ENCODE measurements at regions not wholly inside any gene's neighbourhood (a gene's known extent, or its start where the extent isn't known, plus 50 kb on each side); places are given as distances from the start of the nearest gene placed in this dataset.

GRCh38 chr11:45546366-45546765, 119.1 kb downstream of the CHST1 start:
- TF ChIP-seq USF1 (IDR thresholded peaks at IDR 0.05) (no peak), RAD21 (IDR thresholded peaks at IDR 0.05; ENCODE audit: low read depth) (no peak), TEAD4 (IDR thresholded peaks at IDR 0.05) (no peak), ZBTB7A (IDR thresholded peaks at IDR 0.05; ENCODE audit: low read depth) (no peak), EGR1 (IDR thresholded peaks at IDR 0.05) (no peak), YY1 (IDR thresholded peaks at IDR 0.05; ENCODE audit: low read depth) (no peak), MAX (IDR thresholded peaks at IDR 0.05) (no peak), NFIC (IDR thresholded peaks at IDR 0.05) (no peak), CREB1 (IDR thresholded peaks at IDR 0.05; ENCODE audit: low read depth) (no peak), REST (IDR thresholded peaks at IDR 0.05; ENCODE audit: low read depth) (no peak), EP300 (IDR thresholded peaks at IDR 0.05; ENCODE audit: borderline replicate concordance) (no peak), FOXM1 (IDR thresholded peaks at IDR 0.05; ENCODE audit: borderline replicate concordance, low read depth) (no peak), TAF1 (IDR thresholded peaks at IDR 0.05; ENCODE audit: low read depth) (no peak)

GRCh38 chr11:45544826-45545225, 120.6 kb downstream of the CHST1 start:
- TF ChIP-seq USF1 (IDR thresholded peaks at IDR 0.05) (no peak), RAD21 (IDR thresholded peaks at IDR 0.05; ENCODE audit: low read depth) (no peak), TAF1 (IDR thresholded peaks at IDR 0.05; ENCODE audit: low read depth) (no peak), ZBTB7A (IDR thresholded peaks at IDR 0.05; ENCODE audit: low read depth) (no peak), TEAD4 (IDR thresholded peaks at IDR 0.05) (no peak), EGR1 (IDR thresholded peaks at IDR 0.05) (no peak), NFIC (IDR thresholded peaks at IDR 0.05) (no peak), MAX (IDR thresholded peaks at IDR 0.05) (no peak), FOXM1 (IDR thresholded peaks at IDR 0.05; ENCODE audit: borderline replicate concordance, low read depth) (no peak), YY1 (IDR thresholded peaks at IDR 0.05; ENCODE audit: low read depth) (no peak), EP300 (IDR thresholded peaks at IDR 0.05; ENCODE audit: borderline replicate concordance) (no peak)

GRCh38 chr11:45543808-45544422, 121.5 kb downstream of the CHST1 start:
- peak; percentile 92 for TF ChIP-seq REST (IDR thresholded peaks at IDR 0.05; ENCODE audit: low read depth)
- no peak for TF ChIP-seq FOXM1 (IDR thresholded peaks at IDR 0.05; ENCODE audit: borderline replicate concordance, low read depth)

- TF ChIP-seq ZBTB7A (IDR thresholded peaks at IDR 0.05; ENCODE audit: low read depth) (no peak), TAF1 (IDR thresholded peaks at IDR 0.05; ENCODE audit: low read depth) (no peak), NFIC (IDR thresholded peaks at IDR 0.05) (no peak), TCF12 (IDR thresholded peaks at IDR 0.05; ENCODE audit: low read depth) (no peak), EGR1 (IDR thresholded peaks at IDR 0.05) (no peak)
Observed at GRCh38 chr11:45543081-45543480, 122.3 kb downstream of the CHST1 start.

- no peak for TF ChIP-seq YY1 (IDR thresholded peaks at IDR 0.05; ENCODE audit: low read depth)
- TF ChIP-seq TEAD4 (IDR thresholded peaks at IDR 0.05), result no peak
- no peak for TF ChIP-seq NFIC (IDR thresholded peaks at IDR 0.05)
- no peak for TF ChIP-seq CEBPB (IDR thresholded peaks at IDR 0.05)
- TF ChIP-seq CREB1 (IDR thresholded peaks at IDR 0.05; ENCODE audit: low read depth), result no peak
- no peak for TF ChIP-seq MAX (IDR thresholded peaks at IDR 0.05)
- TF ChIP-seq EP300 (IDR thresholded peaks at IDR 0.05; ENCODE audit: borderline replicate concordance), result no peak
- no peak for TF ChIP-seq TAF1 (IDR thresholded peaks at IDR 0.05; ENCODE audit: low read depth)
- TF ChIP-seq FOXM1 (IDR thresholded peaks at IDR 0.05; ENCODE audit: borderline replicate concordance, low read depth), result no peak
- TF ChIP-seq REST (IDR thresholded peaks at IDR 0.05; ENCODE audit: low read depth), result no peak
- no peak for TF ChIP-seq USF1 (IDR thresholded peaks at IDR 0.05)
- no peak for TF ChIP-seq ZBTB7A (IDR thresholded peaks at IDR 0.05; ENCODE audit: low read depth)
- TF ChIP-seq RAD21 (IDR thresholded peaks at IDR 0.05; ENCODE audit: low read depth), result no peak
- TF ChIP-seq TCF12 (IDR thresholded peaks at IDR 0.05; ENCODE audit: low read depth), result no peak
- no peak for TF ChIP-seq EGR1 (IDR thresholded peaks at IDR 0.05)
Observed at GRCh38 chr11:45541693-45542434, 123.6 kb downstream of the CHST1 start.

Measured in Ishikawa (cell line).